H9 (cell line): ENCODE measurements at regions not wholly inside any gene's neighbourhood (a gene's known extent, or its start where the extent isn't known, plus 50 kb on each side); places are given as distances from the start of the nearest gene placed in this dataset.

Source experiments
- DNase-seq: peaks from one replicate; pipeline ENCODE4 v3.0.0-alpha.2; 2017
- H2AFZ ChIP-seq: one replicate; pipeline ENCODE4 v1.6.1; 2013; ENCODE audit warnings: mild to moderate bottlenecking, low read length, control low read depth, moderate library complexity
- H2AK5ac ChIP-seq: 2 replicates; pipeline ENCODE4 v1.6.1; 2013; ENCODE audit warnings: low read length, control low read depth, mixed read lengths; ENCODE audit not compliant: insufficient read length
- H2BK120ac ChIP-seq: one replicate; pipeline ENCODE4 v1.6.1; 2013; ENCODE audit warnings: low read depth, mild to moderate bottlenecking, low read length, control low read depth, inconsistent platforms; ENCODE audit not compliant: poor library complexity, severe bottlenecking
- H2BK12ac ChIP-seq: 2 replicates; pipeline ENCODE4 v1.6.1; 2013; ENCODE audit warnings: low read length, control low read depth, mixed read lengths, low read depth; ENCODE audit not compliant: insufficient read length
- H2BK15ac ChIP-seq: 2 replicates; pipeline ENCODE4 v1.6.1; 2013; ENCODE audit warnings: low read depth, low read length, control low read depth
- H2BK20ac ChIP-seq: one replicate; pipeline ENCODE4 v1.6.1; 2013; ENCODE audit warnings: low read depth, mild to moderate bottlenecking, low read length, control low read depth, inconsistent platforms; ENCODE audit not compliant: poor library complexity, severe bottlenecking
- H2BK5ac ChIP-seq: 2 replicates; pipeline ENCODE4 v1.6.1; 2013; ENCODE audit warnings: low read length, control low read depth, mixed read lengths; ENCODE audit not compliant: insufficient read length
- H3K14ac ChIP-seq: 2 replicates; pipeline ENCODE4 v1.6.1; 2013; ENCODE audit warnings: low read length, control low read depth; ENCODE audit not compliant: insufficient read depth
- H3K18ac ChIP-seq: 2 replicates; pipeline ENCODE4 v1.6.1; 2013; ENCODE audit warnings: low read depth, mild to moderate bottlenecking, mixed read lengths, low read length, control low read depth; ENCODE audit not compliant: insufficient read length
- H3K23ac ChIP-seq: 2 replicates; pipeline ENCODE4 v1.6.1; 2013; ENCODE audit warnings: low read length, control low read depth, mixed read lengths, low read depth; ENCODE audit not compliant: insufficient read length
- H3K23me2 ChIP-seq: 2 replicates; pipeline ENCODE4 v1.6.1; 2013; ENCODE audit warnings: low read depth, mild to moderate bottlenecking, mixed read lengths, low read length, control low read depth; ENCODE audit not compliant: insufficient read length, poor library complexity, severe bottlenecking
- H3K27ac ChIP-seq: 2 replicates; pipeline ENCODE4 v1.5.1; 2013; ENCODE audit warnings: low read length, control low read depth, mixed read lengths, low read depth; ENCODE audit not compliant: insufficient read length
- H3K27me3 ChIP-seq: 2 replicates; pipeline ENCODE4 v1.6.1; 2013; ENCODE audit warnings: low read length, control low read depth, inconsistent platforms; ENCODE audit not compliant: insufficient read depth
- H3K4ac ChIP-seq: 2 replicates; pipeline ENCODE4 v1.6.1; 2013; ENCODE audit warnings: low read depth, mild to moderate bottlenecking, control low read depth, inconsistent platforms, low read length, moderate library complexity
- H3K4me1 ChIP-seq: 2 replicates; pipeline ENCODE4 v1.6.1; 2013; ENCODE audit warnings: low read length, control low read depth, inconsistent platforms; ENCODE audit not compliant: insufficient read depth
- H3K4me2 ChIP-seq: 2 replicates; pipeline ENCODE4 v1.6.1; 2013; ENCODE audit warnings: low read length, control low read depth, mixed read lengths; ENCODE audit not compliant: insufficient read length, insufficient read depth
- H3K56ac ChIP-seq: 2 replicates; pipeline ENCODE4 v1.6.1; 2013; ENCODE audit warnings: low read depth, mild to moderate bottlenecking, mixed read lengths, low read length, control low read depth; ENCODE audit not compliant: insufficient read length
- H3K79me1 ChIP-seq: 2 replicates; pipeline ENCODE4 v1.6.1; 2013; ENCODE audit warnings: low read depth, mild to moderate bottlenecking, moderate library complexity, low read length, control low read depth, inconsistent platforms; ENCODE audit not compliant: insufficient read depth, poor library complexity, severe bottlenecking
- H3K79me2 ChIP-seq: 2 replicates; pipeline ENCODE4 v1.6.1; 2013; ENCODE audit warnings: low read length, control low read depth, inconsistent platforms; ENCODE audit not compliant: insufficient read depth
- H3K9ac ChIP-seq: 2 replicates; pipeline ENCODE4 v1.6.1; 2013; ENCODE audit warnings: low read length, control low read depth, mixed read lengths; ENCODE audit not compliant: insufficient read length; ENCODE audit errors: extremely low read depth
- H3K9me3 ChIP-seq: one replicate; pipeline ENCODE4 v1.6.1; 2013; ENCODE audit warnings: low read depth, low read length, inconsistent platforms; ENCODE audit not compliant: control insufficient read depth
- H3T11ph ChIP-seq: one replicate; pipeline ENCODE4 v1.6.1; 2013; ENCODE audit warnings: mild to moderate bottlenecking, low read length, control low read depth, inconsistent platforms
- H4K20me1 ChIP-seq: one replicate; pipeline ENCODE4 v1.6.1; 2013; ENCODE audit not compliant: control insufficient read depth, insufficient read length, insufficient read depth
- H4K5ac ChIP-seq: 2 replicates; pipeline ENCODE4 v1.6.1; 2013; ENCODE audit warnings: low read depth, mild to moderate bottlenecking, mixed read lengths, low read length, control low read depth; ENCODE audit not compliant: insufficient read length
- H4K8ac ChIP-seq: replicated peaks from 2 replicates; pipeline ENCODE4 v1.6.1; 2013; ENCODE audit warnings: low read length, control low read depth, mixed read lengths, low read depth; ENCODE audit not compliant: insufficient read length
- H4K91ac ChIP-seq: 2 replicates; pipeline ENCODE4 v1.6.1; 2013; ENCODE audit warnings: low read depth, mild to moderate bottlenecking, moderate library complexity, mixed read lengths, low read length, control low read depth; ENCODE audit not compliant: insufficient read length
- H3K27ac Mint-ChIP-seq, 3 experiments: 2 replicates in 2 of 3; 3 replicates in 1 of 3; pipeline ENCODE4 v1.8.0; 2020 to 2021; ENCODE audit warnings: mixed read lengths in 3 of 3, mild to moderate bottlenecking in 1 of 3, moderate library complexity in 1 of 3
- H3K27me3 Mint-ChIP-seq: 2 replicates; pipeline ENCODE4 v1.8.0; 2021; ENCODE audit warnings: low read depth, mild to moderate bottlenecking, moderate library complexity, mixed read lengths
- H3K36me3 Mint-ChIP-seq, 3 experiments: 2 replicates in 2 of 3; 3 replicates in 1 of 3; pipeline ENCODE4 v1.8.0; 2020 to 2021; ENCODE audit warnings: low read depth in 3 of 3, mixed read lengths in 3 of 3; ENCODE audit not compliant: insufficient read depth in 1 of 3
- H3K4me1 Mint-ChIP-seq, 2 experiments: 2 replicates each; pipeline ENCODE4 v1.8.0; 2020; ENCODE audit warnings: mixed read lengths in 2 of 2
- H3K4me3 Mint-ChIP-seq, 2 experiments: 2 replicates in 1 of 2; 3 replicates in 1 of 2; pipeline ENCODE4 v1.8.0; 2020 to 2021; ENCODE audit warnings: mild to moderate bottlenecking in 2 of 2, mixed read lengths in 2 of 2, moderate library complexity in 1 of 2
- H3K9me3 Mint-ChIP-seq, 2 experiments: 2 replicates in 1 of 2; 3 replicates in 1 of 2; pipeline ENCODE4 v1.8.0; 2020; ENCODE audit warnings: mild to moderate bottlenecking in 2 of 2, mixed read lengths in 2 of 2, moderate library complexity in 1 of 2
- CTCF ChIP-seq: fragments of 200-600 bp; sonication (generic); conservative IDR thresholded peaks from 3 replicates; pipeline ENCODE4 v1.8.0; 2021; ENCODE audit warnings: antibody characterized with exemption, mild to moderate bottlenecking
- WGBS: extraction: QIAGEN DNeasy Blood & Tissue Kit; methylation state at CpG from one replicate; pipeline ENCODE4 v1.1.7; 2013; ENCODE audit warnings: missing lambda C conversion rate, low lambda C conversion rate, mixed read lengths; ENCODE audit not compliant: insufficient read length; ENCODE audit errors: extremely low coverage; 5-methylcytosine and 5-hydroxymethylcytosine counted together

- no peak overlapping the region for H4K5ac ChIP-seq
- no peak for DNase-seq
- H3K9me3 ChIP-seq = no peaks in the 10 kb centered on the region
- no peaks in the 10 kb centered on the region for H3K79me2 ChIP-seq
- no peak overlapping the region for H2AFZ ChIP-seq
- Mint-ChIP-seq H3K4me3 (no peak overlapping the region), H3K9me3 (peaks cover 9 to 10% of the 10 kb centered on the region in 2 experiments), H3K27ac (peak overlapping the region in 1 of 3 experiments; percentile 60; a peak in 2 of 7 replicates), H3K4me1 (no peaks in the 10 kb centered on the region), H3K27me3 (peaks cover 7% of the 10 kb centered on the region), H3K36me3 (peaks cover 2 to 9% (median 4%) of the 10 kb centered on the region in 3 experiments; a peak in 4 of 7 replicates)
- no peaks in the 10 kb centered on the region for H3K4me1 ChIP-seq
- no peaks in the 10 kb centered on the region for H3K27me3 ChIP-seq
- WGBS = no CpG with 5 or more reads among the region's 7 CpGs
- H3K56ac ChIP-seq = no peak overlapping the region
- no peak overlapping the region for H4K91ac ChIP-seq
- TF ChIP-seq CTCF = no peak
- H4K20me1 ChIP-seq = no peaks in the 10 kb centered on the region
- H2BK12ac ChIP-seq = no peak overlapping the region
- no peak overlapping the region for H3K14ac ChIP-seq
- H3K23me2 ChIP-seq = no peaks in the 10 kb centered on the region
- no peak overlapping the region for H2BK20ac ChIP-seq
- H3K18ac ChIP-seq = no peak overlapping the region
- no peak overlapping the region for H4K8ac ChIP-seq
- no peak overlapping the region for H3K27ac ChIP-seq
- no peak overlapping the region for H2BK120ac ChIP-seq
- H2AK5ac ChIP-seq = no peak overlapping the region
- no peaks in the 10 kb centered on the region for H3K79me1 ChIP-seq
- no peak overlapping the region for H3K4ac ChIP-seq
- no peak overlapping the region for H2BK5ac ChIP-seq
- H3K23ac ChIP-seq = no peak overlapping the region
- no peak overlapping the region for H3T11ph ChIP-seq
- H3K4me2 ChIP-seq = no peak overlapping the region
- no peak overlapping the region for H3K9ac ChIP-seq
- H2BK15ac ChIP-seq = no peak overlapping the region
Measured at GRCh38 chr1:4010284-4010683, 110.2 kb upstream of the C1orf174 start.
